Caco-2 (cell line): ENCODE measurements at regions not wholly inside any gene's neighbourhood (a gene's known extent, or its start where the extent isn't known, plus 50 kb on each side); places are given as distances from the start of the nearest gene placed in this dataset.

Source experiments
- BruUV-seq: library from RNA; stranded (reverse); fragments of 400-500 nt; replicated peaks from 2 replicates; lab custom pipeline; 2021; lab: Mats Ljungman, UMichigan
- CTCF ChIA-PET: fragments of 300-600 bp; sonication (Branson Sonifier 250); formaldehyde crosslinking; loops from one replicate; lab custom pipeline; 2022; ENCODE audit warnings: antibody characterized with exemption; lab: Charles Lee
- POLR2A ChIA-PET: fragments of 300-600 bp; sonication (Branson Sonifier 250); formaldehyde crosslinking; loops from one replicate; lab custom pipeline; 2022; ENCODE audit warnings: antibody characterized with exemption; lab: Charles Lee
- DNase-seq, 2 experiments: peaks; one replicate each; pipeline versions ENCODE4 v3.0.0 to v3.0.0-alpha.2; 2020 to 2022
- H3K27me3 ChIP-seq: replicated peaks from 2 replicates; pipeline ENCODE4 v1.6.0; 2011; ENCODE audit warnings: low read length; ENCODE audit not compliant: control insufficient read depth, insufficient read depth
- H3K36me3 ChIP-seq: 2 replicates; pipeline ENCODE4 v1.5.1; 2011; ENCODE audit warnings: low read length; ENCODE audit not compliant: control insufficient read depth, insufficient read depth
- H3K4me1 ChIP-seq: fragments of 250-450 bp; sonication (Bioruptor Pico); 2 replicates; pipeline ENCODE4 v1.5.1; 2020; ENCODE audit warnings: mild to moderate bottlenecking
- H3K4me3 ChIP-seq: 2 replicates; pipeline ENCODE4 v1.5.1; 2011; ENCODE audit warnings: low read depth, mild to moderate bottlenecking, control low read depth, low read length
- H3K9me3 ChIP-seq: fragments of 250-450 bp; sonication (Bioruptor Pico); 2 replicates; pipeline ENCODE4 v1.5.1; 2020; ENCODE audit warnings: mild to moderate bottlenecking, moderate library complexity
- H3K27ac Mint-ChIP-seq: one replicate; pipeline ENCODE4 v1.8.0; 2022; ENCODE audit warnings: mixed read lengths; ENCODE audit not compliant: unreplicated experiment
- H3K27me3 Mint-ChIP-seq: one replicate; pipeline ENCODE4 v1.8.0; 2022; ENCODE audit warnings: mixed read lengths; ENCODE audit not compliant: insufficient read depth, unreplicated experiment
- H3K36me3 Mint-ChIP-seq: one replicate; pipeline ENCODE4 v1.8.0; 2022; ENCODE audit warnings: mild to moderate bottlenecking, mixed read lengths; ENCODE audit not compliant: insufficient read depth, unreplicated experiment
- H3K4me1 Mint-ChIP-seq: one replicate; pipeline ENCODE4 v1.8.0; 2022; ENCODE audit warnings: low read depth, mixed read lengths; ENCODE audit not compliant: unreplicated experiment
- H3K4me3 Mint-ChIP-seq: one replicate; pipeline ENCODE4 v1.8.0; 2022; ENCODE audit warnings: mild to moderate bottlenecking, moderate library complexity, mixed read lengths; ENCODE audit not compliant: unreplicated experiment
- H3K9me3 Mint-ChIP-seq: one replicate; pipeline ENCODE4 v1.8.0; 2022; ENCODE audit warnings: mixed read lengths; ENCODE audit not compliant: unreplicated experiment
- CTCF ChIP-seq, 2 experiments: fragments of 200-600 bp in 1 of 2; IDR thresholded peaks; 1 replicate in 1 of 2; 2 replicates in 1 of 2; pipeline versions ENCODE4 v1.5.1 to v1.8.0; 2011 to 2022; ENCODE audit warnings: antibody characterized with exemption in 1 of 2, control low read depth in 1 of 2, inconsistent platforms in 1 of 2, low read depth in 1 of 2, low read length in 1 of 2, mild to moderate bottlenecking in 1 of 2, moderate library complexity in 1 of 2; ENCODE audit not compliant: insufficient read depth in 1 of 2, severe bottlenecking in 1 of 2, unreplicated experiment in 1 of 2
- intact Hi-C: fragments of 100-400 bp; cut with micrococcal nuclease; formaldehyde crosslinking; loops from one replicate; pipeline ENCODE4 v1.10.0; 2022; ENCODE audit not compliant: unreplicated experiment

DNA sequence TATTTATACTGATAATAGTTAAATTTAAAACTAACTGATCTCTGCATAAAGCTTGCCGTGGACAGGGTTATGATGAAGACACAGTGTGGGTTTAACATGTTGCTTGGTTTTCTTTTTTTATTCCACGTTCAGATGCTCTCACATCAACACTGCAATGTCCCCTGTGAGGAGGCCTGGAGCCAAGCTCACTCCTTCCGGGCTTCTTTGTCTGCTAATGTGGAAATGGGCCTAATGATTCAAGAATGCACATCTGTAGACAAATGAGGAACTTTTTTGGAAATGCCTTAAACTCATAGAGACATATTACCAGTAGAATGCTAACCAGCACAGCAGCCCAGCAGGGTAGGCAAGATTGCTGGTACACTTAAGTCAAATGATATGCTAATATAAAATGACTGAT, 208.0 kb downstream of the GALR1 start:
- Mint-ChIP-seq H3K36me3 (no peaks in the 10 kb centered on the region), H3K4me3 (no peak overlapping the region), H3K27me3 (peaks cover 4% of the 10 kb centered on the region), H3K9me3 (no peaks in the 10 kb centered on the region), H3K27ac (no peak overlapping the region), H3K4me1 (no peaks in the 10 kb centered on the region)
- H3K4me3 ChIP-seq: no peak overlapping the region
- no peaks in the 10 kb centered on the region for H3K4me1 ChIP-seq
- intact Hi-C loops: no loop called here
- no TSS peak for BruUV-seq
- no peak for DNase-seq
- H3K9me3 ChIP-seq: no peaks in the 10 kb centered on the region
- POLR2A ChIA-PET: no interaction called here
- H3K36me3 ChIP-seq: no peaks in the 10 kb centered on the region
- no peak for TF ChIP-seq CTCF (IDR thresholded peaks at IDR 0.05; ENCODE audit: insufficient read depth in 1 of 2, low read depth in 1 of 2, low read length in 1 of 2, severe bottlenecking in 1 of 2, unreplicated experiment in 1 of 2)
- H3K27me3 ChIP-seq: no peaks in the 10 kb centered on the region
- CTCF ChIA-PET: no interaction called here

GRCh38 chr18:77461062-77461688, 211.5 kb downstream of the GALR1 start:
- H3K4me3 Mint-ChIP-seq: no peak overlapping the region

DNA sequence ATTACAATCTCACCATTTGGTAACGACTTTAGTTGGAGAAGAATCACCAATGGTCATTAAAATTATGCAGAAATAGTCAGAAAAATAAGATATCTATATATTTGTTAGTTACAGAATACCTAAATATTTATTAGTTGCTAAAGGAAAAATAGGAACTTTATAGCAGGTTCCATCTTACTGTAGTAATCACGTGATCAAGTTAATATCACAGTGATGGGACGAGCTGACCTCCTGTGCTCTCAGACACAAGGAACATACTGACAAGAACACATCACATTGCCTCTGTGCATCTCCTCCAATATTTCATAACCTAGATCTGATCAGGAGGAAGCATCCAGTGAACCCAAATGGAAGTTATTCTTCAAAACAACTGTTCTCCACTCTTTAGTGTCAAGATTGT, 215.3 kb downstream of the GALR1 start:
- intact Hi-C loops: no loop called here
- peaks cover 4% of the 10 kb centered on the region for H3K27me3 Mint-ChIP-seq
- ChIA-PET POLR2A (no interaction called here), CTCF (no interaction called here)
- Histone ChIP-seq H3K4me3 (no peak overlapping the region), H3K36me3 (no peaks in the 10 kb centered on the region), H3K4me1 (no peaks in the 10 kb centered on the region), H3K9me3 (no peaks in the 10 kb centered on the region), H3K27me3 (no peaks in the 10 kb centered on the region)
- H3K4me1 Mint-ChIP-seq: no peaks in the 10 kb centered on the region
- H3K36me3 Mint-ChIP-seq: no peaks in the 10 kb centered on the region
- no TSS peak for BruUV-seq
- H3K27ac Mint-ChIP-seq: no peak overlapping the region
- H3K4me3 Mint-ChIP-seq: no peak overlapping the region
- no peaks in the 10 kb centered on the region for H3K9me3 Mint-ChIP-seq
- no peak for DNase-seq
- TF ChIP-seq CTCF (IDR thresholded peaks at IDR 0.05; ENCODE audit: insufficient read depth in 1 of 2, low read depth in 1 of 2, low read length in 1 of 2, severe bottlenecking in 1 of 2, unreplicated experiment in 1 of 2): no peak

More at GRCh38 chr18:77461062-77461688, 211.5 kb downstream of the GALR1 start:
- no peaks in the 10 kb centered on the region for H3K36me3 Mint-ChIP-seq
- no peak for TF ChIP-seq CTCF (IDR thresholded peaks at IDR 0.05; ENCODE audit: insufficient read depth in 1 of 2, low read depth in 1 of 2, low read length in 1 of 2, severe bottlenecking in 1 of 2, unreplicated experiment in 1 of 2)
- Histone ChIP-seq H3K4me1 (no peaks in the 10 kb centered on the region), H3K4me3 (no peak overlapping the region), H3K27me3 (no peaks in the 10 kb centered on the region), H3K9me3 (no peaks in the 10 kb centered on the region), H3K36me3 (no peaks in the 10 kb centered on the region)
- H3K4me1 Mint-ChIP-seq: no peaks in the 10 kb centered on the region
- no peak overlapping the region for H3K27ac Mint-ChIP-seq
- BruUV-seq: no TSS peak
- intact Hi-C loops: no loop called here
- CTCF ChIA-PET: no interaction called here
- no peaks in the 10 kb centered on the region for H3K27me3 Mint-ChIP-seq
- POLR2A ChIA-PET: no interaction called here
- DNase-seq: no peak
- H3K9me3 Mint-ChIP-seq: no peaks in the 10 kb centered on the region
